ENCODE measurements at regions not wholly inside any gene's neighbourhood (a gene's known extent, or its start where the extent isn't known, plus 50 kb on each side); places are given as distances from the start of the nearest gene placed in this dataset.
A peak's percentile ranks its signal among the peaks of the same experiment; 100 is the strongest.

DNA sequence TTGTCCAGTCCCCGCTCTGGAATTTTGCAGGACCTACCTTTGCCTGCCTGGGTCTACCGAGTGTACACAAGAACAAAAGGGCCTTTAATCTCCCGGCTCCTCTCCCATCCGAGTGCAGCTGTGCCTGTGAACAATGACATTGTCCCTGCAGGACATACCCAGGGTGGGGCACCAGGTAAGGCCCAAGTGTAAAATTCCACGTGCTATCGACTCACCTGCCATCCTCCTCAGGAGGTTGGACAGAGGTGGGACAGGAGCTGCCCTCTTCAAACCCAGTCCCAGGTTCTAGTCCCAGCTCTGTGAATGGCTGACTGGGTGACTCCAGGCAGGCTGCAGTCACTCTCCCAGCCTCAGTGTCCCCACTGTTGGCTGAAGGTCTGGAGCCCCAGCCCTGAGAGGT is 159.6 kb upstream of the ALDH1B1 start:
- H3K4me3 ChIP-seq (ENCODE audit: low read length): no peak overlapping the region
- TF ChIP-seq CTCF (conservative IDR thresholded peaks at IDR 0.05; ENCODE audit: low read length): no peak
- no peak for DNase-seq (ENCODE audit: low read depth)

- no peak overlapping the region for H3K4me3 ChIP-seq (ENCODE audit: low read length)
- DNase-seq (ENCODE audit: low read depth): no peak
- TF ChIP-seq CTCF (conservative IDR thresholded peaks at IDR 0.05; ENCODE audit: low read length): no peak
Observed at GRCh38 chr9:38229504-38230155, 160.6 kb upstream of the SHB start.

GRCh38 chr9:38229104-38229500 is 160.1 kb upstream of the SHB start:
- no peak for DNase-seq (ENCODE audit: low read depth)
- TF ChIP-seq CTCF (conservative IDR thresholded peaks at IDR 0.05; ENCODE audit: low read length): no peak
- H3K4me3 ChIP-seq (ENCODE audit: low read length): no peak overlapping the region

DNA sequence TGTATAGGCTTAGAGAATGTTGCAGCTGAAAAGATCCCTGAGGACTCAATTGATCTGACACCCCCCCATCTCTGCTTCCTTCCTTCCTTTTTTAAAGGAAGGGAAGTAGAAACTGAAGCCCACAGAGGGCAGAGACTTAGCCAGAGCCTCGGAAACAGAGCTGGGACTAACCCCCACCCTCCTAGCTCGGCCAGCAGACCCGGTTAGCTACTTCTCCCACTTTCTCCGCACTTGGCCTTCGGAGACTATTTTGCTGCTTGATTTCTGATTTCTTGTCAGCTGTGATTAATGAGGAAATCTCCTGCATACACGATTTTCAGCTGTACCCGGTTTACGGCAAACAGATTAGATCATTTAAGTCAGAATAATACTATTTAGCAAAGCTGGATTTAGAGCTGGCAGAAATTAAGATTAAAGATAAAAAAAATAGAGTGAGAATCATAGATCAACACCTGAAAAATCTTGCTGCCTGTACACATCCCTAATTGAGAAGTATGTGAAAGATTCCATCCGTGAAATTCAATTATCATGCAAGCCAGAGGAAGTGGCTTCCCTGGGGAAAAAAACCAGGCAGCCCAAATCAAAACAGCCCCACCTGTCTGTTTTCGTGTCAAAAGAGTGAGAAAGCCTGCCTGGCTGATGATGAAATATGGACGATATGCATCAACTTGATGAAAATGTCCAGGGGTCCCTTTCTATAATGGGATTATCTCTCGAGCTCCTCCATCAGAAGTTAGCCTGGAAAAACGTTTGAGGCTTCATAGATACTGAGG is 159.5 kb upstream of the SHB start:
- no peak for TF ChIP-seq CTCF (conservative IDR thresholded peaks at IDR 0.05; ENCODE audit: low read length)
- DNase-seq (ENCODE audit: low read depth): no peak
- H3K4me3 ChIP-seq (ENCODE audit: low read length): no peak overlapping the region

DNA sequence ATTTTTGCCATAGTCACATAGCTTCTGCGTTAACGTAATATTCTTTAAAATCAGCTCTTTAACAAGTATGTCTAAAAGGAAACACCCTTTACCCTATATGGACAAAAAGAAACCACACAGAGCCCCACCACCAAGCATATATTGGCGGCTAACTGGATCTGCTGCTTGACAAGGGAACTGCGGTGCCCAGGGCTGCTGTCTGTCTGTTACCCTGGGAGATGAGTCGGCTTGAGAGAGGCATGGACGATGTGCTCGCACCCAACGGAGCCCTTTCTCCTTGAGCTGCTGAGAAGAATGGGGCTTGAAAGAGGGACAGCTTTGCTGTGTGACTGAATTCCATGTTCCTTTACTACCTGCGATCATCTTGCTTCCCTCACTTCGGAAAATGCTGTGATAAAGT is 158.6 kb upstream of the SHB start:
- H3K4me3 ChIP-seq (ENCODE audit: low read length): no peak overlapping the region
- DNase-seq (ENCODE audit: low read depth): no peak
- no peak for TF ChIP-seq CTCF (conservative IDR thresholded peaks at IDR 0.05; ENCODE audit: low read length)

GRCh38 chr9:38227061-38227540 is 158.1 kb upstream of the SHB start:
- H3K4me3 ChIP-seq (ENCODE audit: low read length): no peak overlapping the region
- peak; percentile 53 for DNase-seq (ENCODE audit: low read depth)
- TF ChIP-seq CTCF (conservative IDR thresholded peaks at IDR 0.05; ENCODE audit: low read length): no peak

DNA sequence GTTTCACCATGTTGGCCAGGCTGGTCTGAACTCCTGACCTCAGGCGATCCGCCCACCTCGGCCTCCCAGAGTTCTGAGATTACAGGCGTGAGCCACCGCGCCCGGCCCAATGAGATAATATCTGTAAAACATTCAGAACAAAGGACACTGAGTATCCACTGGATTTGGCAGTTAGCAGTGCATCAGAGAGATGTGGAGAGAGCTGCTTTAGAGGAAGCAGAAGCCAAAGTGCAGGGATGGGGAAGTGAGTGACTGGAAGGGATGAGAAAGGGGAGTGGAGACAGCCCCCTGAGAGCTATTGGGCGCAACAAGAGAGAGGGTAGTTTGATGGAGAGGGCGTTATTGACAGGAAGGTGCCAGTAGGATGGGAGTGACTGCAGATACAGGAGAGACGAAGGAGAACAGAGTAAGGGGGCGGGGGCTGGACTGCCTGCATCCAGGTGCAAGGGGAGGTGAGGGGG is 157.5 kb upstream of the SHB start:
- no peak for DNase-seq (ENCODE audit: low read depth)
- no peak for TF ChIP-seq CTCF (conservative IDR thresholded peaks at IDR 0.05; ENCODE audit: low read length)
- H3K4me3 ChIP-seq (ENCODE audit: low read length): no peak overlapping the region

All from AG10803 (cell line).